Erythroblast (primary cell): ENCODE measurements at regions not wholly inside any gene's neighbourhood (a gene's known extent, or its start where the extent isn't known, plus 50 kb on each side); places are given as distances from the start of the nearest gene placed in this dataset.

Experiments
- GATA1 ChIP-seq: IDR thresholded peaks from 2 replicates; pipeline ENCODE4 v1.6.1; 2011; ENCODE audit warnings: low read depth, mild to moderate bottlenecking, control low read depth, low read length, moderate library complexity
- POLR2A ChIP-seq: IDR thresholded peaks from 2 replicates; pipeline ENCODE4 v1.6.1; 2011; ENCODE audit warnings: mild to moderate bottlenecking, low read length

DNA sequence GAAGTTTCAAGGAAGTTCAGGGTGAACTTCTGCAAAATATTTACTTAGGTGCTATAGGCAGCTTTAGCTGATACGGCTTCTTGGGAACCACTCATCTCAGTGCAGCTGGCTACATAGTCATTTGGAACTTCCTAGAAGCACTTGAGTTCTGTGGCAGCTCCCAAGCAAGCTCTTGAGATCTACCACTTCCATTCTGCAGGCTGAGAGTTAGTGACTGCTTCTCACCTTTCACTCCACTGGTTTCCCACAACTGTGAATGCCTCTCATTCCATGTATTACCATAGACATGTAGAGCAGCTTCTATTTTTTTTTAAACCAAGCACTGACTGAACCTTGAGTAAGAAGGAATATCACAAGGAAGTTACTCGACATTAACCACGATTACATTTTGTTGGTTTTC, 994.1 kb upstream of the ACVR2A start:
- TF ChIP-seq POLR2A (no peak), GATA1 (no peak)
